ENCODE measurements at regions not wholly inside any gene's neighbourhood (a gene's known extent, or its start where the extent isn't known, plus 50 kb on each side); places are given as distances from the start of the nearest gene placed in this dataset.

DNA sequence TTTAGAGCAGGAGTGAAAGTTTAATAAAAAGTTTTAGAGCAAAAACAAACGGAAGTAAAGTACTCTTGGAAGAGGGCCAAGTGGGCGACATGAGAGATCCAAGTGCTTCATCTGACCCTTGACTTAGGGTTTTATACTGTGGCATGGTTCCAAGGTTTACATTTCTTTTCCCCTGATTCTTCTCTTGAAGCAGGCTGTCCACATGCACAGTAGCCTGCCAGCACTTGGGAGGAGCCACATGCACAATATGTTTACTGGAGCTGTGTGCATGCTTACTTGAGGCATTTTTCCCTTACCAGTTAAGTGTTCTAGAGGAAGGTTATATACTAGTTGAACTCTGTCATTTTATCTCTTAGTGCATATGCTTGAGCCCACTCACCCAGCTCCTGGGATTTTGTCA lies 295.6 kb downstream of the TBC1D4 start:
- no peak for TF ChIP-seq TCF7 (IDR thresholded peaks at IDR 0.05; ENCODE audit: borderline replicate concordance)
- TF ChIP-seq, protein P1, sequence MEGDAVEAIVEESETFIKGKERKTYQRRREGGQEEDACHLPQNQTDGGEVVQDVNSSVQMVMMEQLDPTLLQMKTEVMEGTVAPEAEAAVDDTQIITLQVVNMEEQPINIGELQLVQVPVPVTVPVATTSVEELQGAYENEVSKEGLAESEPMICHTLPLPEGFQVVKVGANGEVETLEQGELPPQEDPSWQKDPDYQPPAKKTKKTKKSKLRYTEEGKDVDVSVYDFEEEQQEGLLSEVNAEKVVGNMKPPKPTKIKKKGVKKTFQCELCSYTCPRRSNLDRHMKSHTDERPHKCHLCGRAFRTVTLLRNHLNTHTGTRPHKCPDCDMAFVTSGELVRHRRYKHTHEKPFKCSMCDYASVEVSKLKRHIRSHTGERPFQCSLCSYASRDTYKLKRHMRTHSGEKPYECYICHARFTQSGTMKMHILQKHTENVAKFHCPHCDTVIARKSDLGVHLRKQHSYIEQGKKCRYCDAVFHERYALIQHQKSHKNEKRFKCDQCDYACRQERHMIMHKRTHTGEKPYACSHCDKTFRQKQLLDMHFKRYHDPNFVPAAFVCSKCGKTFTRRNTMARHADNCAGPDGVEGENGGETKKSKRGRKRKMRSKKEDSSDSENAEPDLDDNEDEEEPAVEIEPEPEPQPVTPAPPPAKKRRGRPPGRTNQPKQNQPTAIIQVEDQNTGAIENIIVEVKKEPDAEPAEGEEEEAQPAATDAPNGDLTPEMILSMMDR (IDR thresholded peaks at IDR 0.05 in 2 of 3, conservative IDR thresholded peaks at IDR 0.05 in 1 of 3; ENCODE audit: insufficient read depth in 2 of 3, low read depth in 1 of 3, low read length in 3 of 3), result no peak
- TF ChIP-seq SMARCA4 (IDR thresholded peaks at IDR 0.05), result no peak
- TF ChIP-seq, protein P2, sequence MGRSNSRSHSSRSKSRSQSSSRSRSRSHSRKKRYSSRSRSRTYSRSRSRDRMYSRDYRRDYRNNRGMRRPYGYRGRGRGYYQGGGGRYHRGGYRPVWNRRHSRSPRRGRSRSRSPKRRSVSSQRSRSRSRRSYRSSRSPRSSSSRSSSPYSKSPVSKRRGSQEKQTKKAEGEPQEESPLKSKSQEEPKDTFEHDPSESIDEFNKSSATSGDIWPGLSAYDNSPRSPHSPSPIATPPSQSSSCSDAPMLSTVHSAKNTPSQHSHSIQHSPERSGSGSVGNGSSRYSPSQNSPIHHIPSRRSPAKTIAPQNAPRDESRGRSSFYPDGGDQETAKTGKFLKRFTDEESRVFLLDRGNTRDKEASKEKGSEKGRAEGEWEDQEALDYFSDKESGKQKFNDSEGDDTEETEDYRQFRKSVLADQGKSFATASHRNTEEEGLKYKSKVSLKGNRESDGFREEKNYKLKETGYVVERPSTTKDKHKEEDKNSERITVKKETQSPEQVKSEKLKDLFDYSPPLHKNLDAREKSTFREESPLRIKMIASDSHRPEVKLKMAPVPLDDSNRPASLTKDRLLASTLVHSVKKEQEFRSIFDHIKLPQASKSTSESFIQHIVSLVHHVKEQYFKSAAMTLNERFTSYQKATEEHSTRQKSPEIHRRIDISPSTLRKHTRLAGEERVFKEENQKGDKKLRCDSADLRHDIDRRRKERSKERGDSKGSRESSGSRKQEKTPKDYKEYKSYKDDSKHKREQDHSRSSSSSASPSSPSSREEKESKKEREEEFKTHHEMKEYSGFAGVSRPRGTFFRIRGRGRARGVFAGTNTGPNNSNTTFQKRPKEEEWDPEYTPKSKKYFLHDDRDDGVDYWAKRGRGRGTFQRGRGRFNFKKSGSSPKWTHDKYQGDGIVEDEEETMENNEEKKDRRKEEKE (IDR thresholded peaks at IDR 0.05; ENCODE audit: borderline replicate concordance in 1 of 2, control insufficient read depth in 1 of 2, low read depth in 2 of 2, low read length in 1 of 2), result no peak
- TF ChIP-seq, protein P3, sequence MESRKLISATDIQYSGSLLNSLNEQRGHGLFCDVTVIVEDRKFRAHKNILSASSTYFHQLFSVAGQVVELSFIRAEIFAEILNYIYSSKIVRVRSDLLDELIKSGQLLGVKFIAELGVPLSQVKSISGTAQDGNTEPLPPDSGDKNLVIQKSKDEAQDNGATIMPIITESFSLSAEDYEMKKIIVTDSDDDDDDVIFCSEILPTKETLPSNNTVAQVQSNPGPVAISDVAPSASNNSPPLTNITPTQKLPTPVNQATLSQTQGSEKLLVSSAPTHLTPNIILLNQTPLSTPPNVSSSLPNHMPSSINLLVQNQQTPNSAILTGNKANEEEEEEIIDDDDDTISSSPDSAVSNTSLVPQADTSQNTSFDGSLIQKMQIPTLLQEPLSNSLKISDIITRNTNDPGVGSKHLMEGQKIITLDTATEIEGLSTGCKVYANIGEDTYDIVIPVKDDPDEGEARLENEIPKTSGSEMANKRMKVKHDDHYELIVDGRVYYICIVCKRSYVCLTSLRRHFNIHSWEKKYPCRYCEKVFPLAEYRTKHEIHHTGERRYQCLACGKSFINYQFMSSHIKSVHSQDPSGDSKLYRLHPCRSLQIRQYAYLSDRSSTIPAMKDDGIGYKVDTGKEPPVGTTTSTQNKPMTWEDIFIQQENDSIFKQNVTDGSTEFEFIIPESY (CRISPR knock-in tag; IDR thresholded peaks at IDR 0.05), result no peak
- no peak for TF ChIP-seq NUFIP1 (IDR thresholded peaks at IDR 0.05; ENCODE audit: partially characterized antibody)
- TF ChIP-seq ZNF24 (IDR thresholded peaks at IDR 0.05), result no peak
- TF ChIP-seq, protein P4, sequence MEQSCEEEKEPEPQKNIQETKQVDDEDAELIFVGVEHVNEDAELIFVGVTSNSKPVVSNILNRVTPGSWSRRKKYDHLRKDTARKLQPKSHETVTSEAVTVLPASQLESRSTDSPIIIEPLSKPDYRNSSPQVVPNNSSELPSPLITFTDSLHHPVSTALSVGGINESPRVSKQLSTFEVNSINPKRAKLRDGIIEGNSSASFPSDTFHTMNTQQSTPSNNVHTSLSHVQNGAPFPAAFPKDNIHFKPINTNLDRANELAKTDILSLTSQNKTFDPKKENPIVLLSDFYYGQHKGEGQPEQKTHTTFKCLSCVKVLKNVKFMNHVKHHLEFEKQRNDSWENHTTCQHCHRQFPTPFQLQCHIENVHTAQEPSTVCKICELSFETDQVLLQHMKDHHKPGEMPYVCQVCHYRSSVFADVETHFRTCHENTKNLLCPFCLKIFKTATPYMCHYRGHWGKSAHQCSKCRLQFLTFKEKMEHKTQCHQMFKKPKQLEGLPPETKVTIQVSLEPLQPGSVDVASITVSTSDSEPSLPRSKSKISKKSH (CRISPR knock-in tag; IDR thresholded peaks at IDR 0.05), result no peak

Measured in K562 (cell line).